Karpas-422 (cell line): ENCODE measurements at regions not wholly inside any gene's neighbourhood (a gene's known extent, or its start where the extent isn't known, plus 50 kb on each side); places are given as distances from the start of the nearest gene placed in this dataset.
"Not testable (repeated sequence)": the region's sequence is repeated elsewhere in the genome, so short reads cannot be mapped to it uniquely, and the experiment has no call there.

Source experiments
- DNase-seq: peaks from one replicate; pipeline ENCODE4 v3.0.0-alpha.2; 2015
- H2AFZ ChIP-seq: fragments of 200-600 bp; sonication (generic); 2 replicates; pipeline ENCODE4 v1.6.1; 2014; ENCODE audit warnings: antibody characterized with exemption, low read length, mixed read lengths
- H3K27ac ChIP-seq: fragments of 200-600 bp; sonication (generic); 2 replicates; pipeline ENCODE4 v1.5.1; 2014; ENCODE audit warnings: mild to moderate bottlenecking, low read length, moderate library complexity
- H3K27me3 ChIP-seq: fragments of 200-600 bp; sonication (generic); 2 replicates; pipeline ENCODE4 v1.6.1; 2014; ENCODE audit warnings: low read length, mixed read lengths
- H3K36me3 ChIP-seq: fragments of 200-600 bp; sonication (generic); 2 replicates; pipeline ENCODE4 v1.6.1; 2014; ENCODE audit warnings: low read length, mixed read lengths; ENCODE audit not compliant: insufficient read depth
- H3K4me1 ChIP-seq: fragments of 200-600 bp; sonication (generic); 2 replicates; pipeline ENCODE4 v1.6.1; 2014; ENCODE audit warnings: mild to moderate bottlenecking, low read length, mixed read lengths
- H3K4me2 ChIP-seq: fragments of 200-600 bp; sonication (generic); 2 replicates; pipeline ENCODE4 v1.6.1; 2014; ENCODE audit warnings: low read length, low read depth, mild to moderate bottlenecking; ENCODE audit not compliant: poor library complexity, severe bottlenecking
- H3K4me3 ChIP-seq: fragments of 200-600 bp; sonication (generic); 2 replicates; pipeline ENCODE4 v1.5.1; 2014; ENCODE audit warnings: mild to moderate bottlenecking, antibody characterized with exemption, low read length, mixed read lengths
- H3K79me2 ChIP-seq: fragments of 200-600 bp; sonication (generic); 2 replicates; pipeline ENCODE4 v1.6.1; 2014; ENCODE audit warnings: mild to moderate bottlenecking, low read length, mixed read lengths
- H3K9ac ChIP-seq: fragments of 200-600 bp; sonication (generic); 2 replicates; pipeline ENCODE4 v1.6.0; 2014; ENCODE audit warnings: low read length
- H3K9me2 ChIP-seq: fragments of 200-600 bp; sonication (generic), shearing (Covaris generic); replicated peaks from 2 replicates; pipeline ENCODE4 v1.6.0; 2014; ENCODE audit warnings: mild to moderate bottlenecking, low read length, moderate library complexity; ENCODE audit not compliant: insufficient read depth
- H3K9me3 ChIP-seq: fragments of 300-700, 200-600 bp; sonication (generic); 2 replicates; pipeline ENCODE4 v1.6.1; 2014; ENCODE audit warnings: low read length, mixed read lengths
- H4K20me1 ChIP-seq: fragments of 200-600 bp; sonication (generic); 2 replicates; pipeline ENCODE4 v1.6.1; 2014; ENCODE audit warnings: mild to moderate bottlenecking, antibody characterized with exemption, low read length, low read depth; ENCODE audit not compliant: insufficient read depth

DNA sequence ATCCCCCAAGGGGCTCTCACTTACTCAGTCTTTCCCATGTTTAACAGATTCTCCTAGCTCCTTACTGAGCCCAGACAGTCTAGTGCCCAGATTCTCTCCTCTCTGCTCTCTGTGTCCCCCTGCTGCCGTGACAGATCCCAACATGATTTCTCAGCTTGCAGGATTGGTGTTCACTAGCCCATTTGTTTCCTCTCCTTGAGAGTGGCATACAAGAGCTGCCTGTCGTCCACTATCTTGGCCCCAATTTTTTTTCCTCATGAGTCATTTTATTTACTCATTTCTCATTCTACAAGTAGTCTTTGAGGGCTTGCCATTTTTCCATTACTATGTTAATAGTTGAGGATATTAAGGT lies 199.9 kb upstream of the FN1 start:
- no peak overlapping the region for H3K4me2 ChIP-seq
- H4K20me1 ChIP-seq = no peaks in the 10 kb centered on the region
- H3K9ac ChIP-seq = no peak overlapping the region
- peak; percentile 52 for DNase-seq
- no peaks in the 10 kb centered on the region for H3K79me2 ChIP-seq
- H3K36me3 ChIP-seq = no peaks in the 10 kb centered on the region
- H3K27ac ChIP-seq = no peak overlapping the region
- no peaks in the 10 kb centered on the region for H3K9me3 ChIP-seq
- H3K4me1 ChIP-seq = peaks cover 7% of the 10 kb centered on the region
- H2AFZ ChIP-seq = no peak overlapping the region
- H3K4me3 ChIP-seq = no peak overlapping the region
- no peaks in the 10 kb centered on the region for H3K9me2 ChIP-seq
- peaks cover 3% of the 10 kb centered on the region; the same call in 1 of the 2 replicates for H3K27me3 ChIP-seq

GRCh38 chr2:215635071-215635787 lies 199.4 kb upstream of the FN1 start:
- no peak for DNase-seq
- H2AFZ ChIP-seq = no peak overlapping the region
- peaks cover 3% of the 10 kb centered on the region; the same call in 1 of the 2 replicates for H3K27me3 ChIP-seq
- H4K20me1 ChIP-seq = no peaks in the 10 kb centered on the region
- H3K4me2 ChIP-seq = no peak overlapping the region
- no peaks in the 10 kb centered on the region for H3K9me3 ChIP-seq
- no peaks in the 10 kb centered on the region for H3K36me3 ChIP-seq
- H3K4me3 ChIP-seq = no peak overlapping the region
- no peaks in the 10 kb centered on the region for H3K9me2 ChIP-seq
- H3K4me1 ChIP-seq = peaks cover 7% of the 10 kb centered on the region
- no peaks in the 10 kb centered on the region for H3K79me2 ChIP-seq
- H3K27ac ChIP-seq = no peak overlapping the region
- H3K9ac ChIP-seq = no peak overlapping the region

DNA sequence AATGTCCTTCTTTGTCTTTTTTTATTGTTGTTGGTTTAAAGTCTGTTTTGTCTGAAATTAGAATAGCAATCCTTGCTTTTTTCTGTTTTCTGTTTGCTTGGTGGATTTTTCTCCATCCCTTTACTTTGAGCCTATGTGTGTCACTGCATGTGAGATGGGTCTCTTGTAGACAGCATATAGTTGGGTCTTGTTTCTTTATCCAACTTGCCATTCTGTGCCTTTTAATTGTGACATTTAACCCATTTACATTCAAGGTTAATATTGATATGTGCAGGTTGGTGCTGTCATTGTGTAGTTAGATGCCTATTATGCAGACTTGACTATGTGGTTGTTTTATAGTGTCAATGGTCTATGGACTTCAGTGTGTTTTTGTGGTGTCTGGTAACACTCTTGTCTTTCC lies 197.5 kb upstream of the FN1 start:
- Histone ChIP-seq H3K9me2 (no peaks in the 10 kb centered on the region), H3K9ac (no peak overlapping the region), H2AFZ (no peak overlapping the region), H3K9me3 (no peaks in the 10 kb centered on the region), H3K4me1 (peaks cover 7% of the 10 kb centered on the region), H3K79me2 (no peaks in the 10 kb centered on the region), H3K4me2 (no peak overlapping the region), H3K27me3 (peaks cover 3% of the 10 kb centered on the region; the same call in 1 of the 2 replicates), H4K20me1 (no peaks in the 10 kb centered on the region), H3K27ac (no peak overlapping the region), H3K36me3 (no peaks in the 10 kb centered on the region), H3K4me3 (no peak overlapping the region)
- no peak for DNase-seq

- no peaks in the 10 kb centered on the region for H3K36me3 ChIP-seq
- H3K4me1 ChIP-seq = peaks cover 4% of the 10 kb centered on the region
- H3K27me3 ChIP-seq = peaks cover 3% of the 10 kb centered on the region; the same call in 1 of the 2 replicates
- H3K4me2 ChIP-seq = no peak overlapping the region
- H3K79me2 ChIP-seq = no peaks in the 10 kb centered on the region
- H2AFZ ChIP-seq = no peak overlapping the region
- no peak for DNase-seq
- no peaks in the 10 kb centered on the region for H3K9me3 ChIP-seq
- H3K9me2 ChIP-seq = no peaks in the 10 kb centered on the region
- no peak overlapping the region for H3K4me3 ChIP-seq
- no peak overlapping the region for H3K9ac ChIP-seq
- no peaks in the 10 kb centered on the region for H4K20me1 ChIP-seq
- H3K27ac ChIP-seq = no peak overlapping the region
Measured at GRCh38 chr2:215631696-215632095, 195.8 kb upstream of the FN1 start.

GRCh38 chr2:215630796-215631195 lies 194.9 kb upstream of the FN1 start:
- H3K9me2 ChIP-seq, H3K4me2 ChIP-seq, H3K4me1 ChIP-seq, H3K27me3 ChIP-seq, H4K20me1 ChIP-seq, H3K9ac ChIP-seq, H3K79me2 ChIP-seq, H2AFZ ChIP-seq, H3K9me3 ChIP-seq, DNase-seq, H3K27ac ChIP-seq, H3K4me3 ChIP-seq, H3K36me3 ChIP-seq: not testable (repeated sequence)

- DNase-seq = no peak
- no peaks in the 10 kb centered on the region for H4K20me1 ChIP-seq
- H3K4me3 ChIP-seq = no peak overlapping the region
- no peaks in the 10 kb centered on the region for H3K79me2 ChIP-seq
- no peak overlapping the region for H2AFZ ChIP-seq
- no peak overlapping the region for H3K9ac ChIP-seq
- no peaks in the 10 kb centered on the region for H3K9me2 ChIP-seq
- no peak overlapping the region for H3K4me2 ChIP-seq
- no peak overlapping the region for H3K27ac ChIP-seq
- H3K4me1 ChIP-seq = no peaks in the 10 kb centered on the region
- peaks cover 3% of the 10 kb centered on the region; the same call in 1 of the 2 replicates for H3K27me3 ChIP-seq
- no peaks in the 10 kb centered on the region for H3K9me3 ChIP-seq
- H3K36me3 ChIP-seq = no peaks in the 10 kb centered on the region
Measured at GRCh38 chr2:215627771-215628170, 191.9 kb upstream of the FN1 start.

DNA sequence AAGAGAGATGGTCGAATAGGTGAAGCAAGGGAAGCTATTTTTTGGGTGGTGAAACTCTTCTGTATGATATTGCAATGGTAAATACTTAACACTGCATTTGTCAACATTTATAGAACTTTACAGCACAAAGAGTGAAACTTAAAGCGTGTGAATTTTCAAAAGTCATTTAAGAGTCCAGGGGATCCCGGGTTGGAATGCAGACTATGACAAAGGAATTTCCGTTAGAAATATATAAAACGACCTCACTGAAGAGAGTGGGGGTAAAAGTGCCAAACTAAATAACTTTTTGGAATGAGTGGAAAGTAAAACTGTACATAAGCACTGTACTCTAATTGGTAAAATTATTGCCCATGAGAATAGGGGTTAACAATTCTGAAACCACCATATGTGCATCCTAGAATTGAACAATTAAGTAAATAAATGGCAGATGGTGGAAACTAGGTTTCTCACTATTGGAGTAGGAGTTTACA lies 191.0 kb upstream of the FN1 start:
- no peaks in the 10 kb centered on the region for H3K9me3 ChIP-seq
- H3K36me3 ChIP-seq = no peaks in the 10 kb centered on the region
- no peaks in the 10 kb centered on the region for H3K4me1 ChIP-seq
- DNase-seq = no peak
- H4K20me1 ChIP-seq = no peaks in the 10 kb centered on the region
- no peak overlapping the region for H3K9ac ChIP-seq
- H2AFZ ChIP-seq = no peak overlapping the region
- no peak overlapping the region for H3K27ac ChIP-seq
- no peak overlapping the region for H3K4me2 ChIP-seq
- no peaks in the 10 kb centered on the region for H3K9me2 ChIP-seq
- peaks cover 3% of the 10 kb centered on the region; the same call in 1 of the 2 replicates for H3K27me3 ChIP-seq
- no peak overlapping the region for H3K4me3 ChIP-seq
- H3K79me2 ChIP-seq = no peaks in the 10 kb centered on the region

DNA sequence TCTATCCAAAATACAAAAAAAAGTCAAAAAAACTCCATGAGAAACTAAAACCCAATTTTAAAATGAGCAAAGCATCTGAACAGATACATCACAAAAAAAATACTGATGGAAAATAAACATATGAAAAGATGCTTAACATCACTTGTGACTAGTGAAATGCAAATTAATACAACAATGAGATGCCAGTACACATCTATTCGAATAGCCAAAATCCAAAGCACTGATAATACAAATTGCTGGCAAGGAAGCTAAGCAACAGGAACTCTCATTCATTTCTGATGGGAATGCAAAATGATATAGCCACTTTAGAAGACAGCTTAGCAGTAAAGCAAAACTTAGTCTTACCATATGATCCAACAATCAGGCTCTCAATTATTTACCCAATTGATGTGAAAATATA lies 190.2 kb upstream of the FN1 start:
- Histone ChIP-seq H3K27me3 (no peaks in the 10 kb centered on the region), H2AFZ (no peak overlapping the region), H3K79me2 (no peaks in the 10 kb centered on the region), H3K9ac (no peak overlapping the region), H4K20me1 (no peaks in the 10 kb centered on the region), H3K4me2 (no peak overlapping the region), H3K4me3 (no peak overlapping the region), H3K9me2 (no peaks in the 10 kb centered on the region), H3K27ac (no peak overlapping the region), H3K4me1 (no peaks in the 10 kb centered on the region), H3K36me3 (no peaks in the 10 kb centered on the region), H3K9me3 (no peaks in the 10 kb centered on the region)
- DNase-seq = no peak
